GOT3 (cell line): ENCODE measurements at regions not wholly inside any gene's neighbourhood (a gene's known extent, or its start where the extent isn't known, plus 50 kb on each side); places are given as distances from the start of the nearest gene placed in this dataset.

Experiments
- DNase-seq: peaks from one replicate; lab custom pipeline; 2025; ENCODE audit warnings: mixed read lengths; lab: John Stamatoyannopoulos, UW

DNA sequence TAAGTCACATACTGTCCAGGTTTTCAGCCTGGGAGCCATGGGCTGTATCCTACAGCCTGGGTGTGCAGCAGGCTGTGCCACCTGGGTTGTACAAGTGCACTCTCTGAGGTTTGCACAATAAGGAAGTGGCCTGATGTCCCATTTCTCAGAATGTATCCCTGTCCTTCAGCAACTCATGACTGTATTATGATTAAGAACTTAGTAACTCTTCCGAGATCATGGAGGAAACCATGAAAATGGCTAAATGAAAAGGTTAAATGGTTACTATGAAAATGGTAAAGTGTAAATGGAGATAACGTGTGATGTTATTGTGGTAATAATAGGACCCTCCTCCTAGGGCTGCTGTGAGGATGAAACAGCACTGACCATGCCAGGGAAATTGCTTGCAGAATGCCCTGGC is 227.6 kb downstream of the ANKRD60 start:
- no peak for DNase-seq

DNA sequence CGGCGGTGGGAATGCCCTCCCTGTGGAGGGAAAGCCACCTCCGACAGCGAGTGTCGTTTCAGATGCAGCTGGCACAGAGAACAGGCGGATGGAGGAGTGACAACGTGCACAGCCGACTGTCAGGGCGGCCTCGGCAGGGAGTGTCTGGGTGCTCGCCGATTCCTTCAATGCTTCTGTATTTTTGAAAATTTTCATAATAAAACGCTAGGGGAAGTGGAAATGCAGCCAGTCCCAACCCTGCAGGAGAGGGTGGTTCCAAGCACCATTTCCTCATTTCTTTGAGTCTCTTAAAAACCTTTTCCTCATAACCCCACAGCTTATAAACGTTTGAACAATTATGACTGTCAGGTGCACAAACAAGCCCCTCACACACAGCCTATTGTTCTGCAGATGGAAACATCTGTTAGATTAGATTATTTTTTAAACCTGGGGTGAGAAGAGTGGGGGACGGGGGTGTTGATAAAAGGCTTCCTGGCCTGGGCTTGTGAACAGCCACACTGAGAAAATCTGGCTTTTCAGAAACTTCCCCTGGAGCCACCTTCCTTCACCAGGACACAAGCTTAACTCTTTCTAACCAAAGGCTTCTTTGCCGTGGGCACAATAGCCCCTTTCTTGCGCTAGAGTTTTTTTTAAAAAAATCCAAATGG is 228.9 kb downstream of the ANKRD60 start:
- DNase-seq, result no peak

DNA sequence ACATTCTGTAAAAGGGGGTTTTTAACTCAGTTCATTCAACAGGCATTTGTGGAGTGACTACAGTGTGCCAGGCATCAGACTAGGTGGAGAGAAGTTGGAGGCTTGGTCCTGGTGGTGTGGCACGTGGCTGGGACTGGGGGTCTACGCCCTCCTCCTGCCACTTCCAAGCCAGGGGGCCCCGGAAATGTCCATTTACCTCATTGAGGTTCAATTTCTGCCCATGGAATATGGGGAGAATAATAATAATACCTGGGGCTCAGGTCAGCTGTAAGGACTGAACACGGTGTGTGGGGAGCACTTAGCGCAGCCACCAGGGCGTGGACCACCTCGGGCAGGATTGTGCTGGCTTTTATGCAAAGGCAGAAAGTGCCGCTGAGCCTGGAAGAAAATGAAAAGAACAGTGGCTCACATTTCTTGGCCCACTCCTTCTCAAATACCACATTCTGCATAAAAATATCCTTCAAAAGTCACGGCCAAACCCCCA is 229.4 kb downstream of the ANKRD60 start:
- DNase-seq, result no peak

DNA sequence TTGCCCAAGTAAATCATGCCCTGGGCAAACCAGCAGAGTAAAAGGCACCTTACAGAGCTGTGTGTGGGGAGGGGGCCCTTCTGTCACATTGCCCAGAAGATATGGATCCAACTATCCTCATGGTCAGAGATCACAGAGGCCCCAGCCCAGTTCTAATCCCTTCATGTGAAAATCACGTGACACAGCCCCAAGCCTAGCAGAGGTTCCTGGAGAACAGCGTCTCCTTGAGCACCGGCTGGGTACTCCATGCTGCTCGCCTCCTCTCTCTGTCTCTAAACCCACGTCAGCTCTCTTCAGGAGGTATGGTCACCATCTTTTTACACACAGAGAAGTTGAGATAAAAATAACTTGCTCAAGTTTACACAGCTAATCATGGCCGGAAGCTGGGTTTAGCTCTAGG is 230.2 kb downstream of the ANKRD60 start:
- DNase-seq, result no peak

GRCh38 chr20:57996936-57997890 is 231.2 kb downstream of the ANKRD60 start:
- no peak for DNase-seq

- no peak for DNase-seq
These were observed 232.0 kb downstream of the ANKRD60 start for GRCh38 chr20:57996465-57996864.

GRCh38 chr20:57995381-57995977 is 233.0 kb downstream of the ANKRD60 start:
- no peak for DNase-seq

GRCh38 chr20:57993716-57994431 is 234.6 kb downstream of the ANKRD60 start:
- no peak for DNase-seq

- DNase-seq, result peak; percentile 90
These were observed 237.1 kb downstream of the ANKRD60 start for GRCh38 chr20:57991211-57991881.

GRCh38 chr20:57990396-57990987 is 238.0 kb downstream of the ANKRD60 start:
- DNase-seq, result no peak

- DNase-seq, result no peak
These were observed 239.6 kb downstream of the ANKRD60 start for GRCh38 chr20:57988828-57989227.

GRCh38 chr20:57988422-57988821 is 240.0 kb downstream of the ANKRD60 start:
- no peak for DNase-seq

- no peak for DNase-seq
These were observed 240.8 kb downstream of the ANKRD60 start for GRCh38 chr20:57987659-57988058.

DNA sequence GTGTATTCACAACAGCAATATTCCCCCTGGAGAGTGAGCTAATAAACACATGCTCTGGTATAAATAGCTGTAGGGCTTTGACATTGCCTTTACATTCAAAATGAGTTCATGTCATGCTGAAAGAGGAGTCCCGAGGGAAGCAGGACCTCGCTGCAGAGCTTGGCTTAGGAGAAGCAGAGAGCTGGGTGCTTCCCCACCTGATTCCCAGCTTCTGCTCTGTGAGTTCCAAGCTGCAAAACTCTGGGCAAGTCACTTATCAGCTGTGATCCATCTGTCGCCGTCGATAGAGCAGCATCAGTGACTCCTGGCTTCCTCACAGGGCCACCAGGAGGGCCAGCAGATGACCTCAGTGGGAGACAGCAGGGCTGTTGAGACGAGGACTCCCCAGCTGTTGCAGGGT is 241.8 kb downstream of the ANKRD60 start:
- DNase-seq, result no peak

- no peak for DNase-seq
These were observed 243.2 kb downstream of the ANKRD60 start for GRCh38 chr20:57985278-57985677.

DNA sequence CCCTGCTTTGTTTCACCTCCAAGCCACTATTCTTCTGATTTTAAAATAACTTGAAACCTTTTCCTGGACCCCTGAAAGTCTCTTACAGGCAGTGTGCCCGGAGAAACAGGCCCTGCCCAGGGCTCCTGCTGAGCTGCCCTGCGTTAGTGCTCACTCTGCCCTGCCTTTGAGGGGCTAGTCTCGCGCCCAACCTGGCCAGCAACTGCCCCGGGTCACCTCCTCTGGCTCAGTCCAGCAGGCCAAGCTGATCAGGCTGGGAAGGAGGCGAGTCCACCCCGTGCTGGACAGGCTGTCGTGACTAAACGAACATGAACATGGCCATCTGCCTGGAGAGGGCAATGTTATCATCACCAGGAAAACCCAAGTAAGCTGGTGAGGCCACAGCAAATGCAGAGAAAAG is 245.4 kb downstream of the ANKRD60 start:
- no peak for DNase-seq

DNA sequence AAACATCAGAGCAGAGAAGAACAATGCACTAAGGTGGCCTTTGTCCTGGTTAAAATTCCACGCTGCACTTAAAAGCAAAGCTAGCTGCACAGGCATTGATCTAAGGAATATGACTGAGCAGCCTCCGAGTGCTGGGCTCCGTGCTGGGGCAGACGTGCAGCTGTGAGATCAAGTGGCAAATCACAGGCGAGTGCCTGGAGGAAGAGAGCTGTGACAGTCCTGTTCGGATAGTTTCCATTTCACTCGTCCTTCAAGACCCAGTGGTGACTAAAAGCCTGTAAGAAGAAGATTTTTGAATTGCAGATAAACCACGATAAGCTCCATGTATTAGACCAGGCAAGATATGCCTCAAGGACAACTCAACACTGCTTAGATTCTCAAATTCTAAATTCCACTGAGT is 247.9 kb downstream of the ANKRD60 start:
- DNase-seq, result no peak

GRCh38 chr20:57977569-57977968 is 250.9 kb downstream of the ANKRD60 start:
- DNase-seq, result no peak

DNA sequence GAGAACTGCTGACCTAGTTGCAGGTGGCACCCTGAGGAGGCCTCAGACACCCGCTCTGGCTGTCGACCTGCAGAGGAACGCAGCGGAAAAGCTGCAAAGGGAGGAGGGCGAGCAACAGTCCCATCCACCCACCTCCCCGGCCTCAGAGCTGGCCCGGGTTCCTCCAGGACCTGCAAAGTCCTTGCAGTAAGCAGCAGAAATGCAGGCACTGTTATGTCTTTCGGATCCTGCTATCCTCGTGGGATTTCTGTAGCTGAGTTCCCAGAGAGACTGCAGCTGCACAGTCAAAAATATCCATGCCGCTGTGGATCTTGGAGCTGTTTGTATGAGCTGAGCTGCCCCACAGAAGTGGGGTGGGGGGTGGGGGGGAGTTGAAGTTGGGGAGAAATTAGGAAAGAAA is 251.3 kb downstream of the ANKRD60 start:
- DNase-seq, result no peak

DNA sequence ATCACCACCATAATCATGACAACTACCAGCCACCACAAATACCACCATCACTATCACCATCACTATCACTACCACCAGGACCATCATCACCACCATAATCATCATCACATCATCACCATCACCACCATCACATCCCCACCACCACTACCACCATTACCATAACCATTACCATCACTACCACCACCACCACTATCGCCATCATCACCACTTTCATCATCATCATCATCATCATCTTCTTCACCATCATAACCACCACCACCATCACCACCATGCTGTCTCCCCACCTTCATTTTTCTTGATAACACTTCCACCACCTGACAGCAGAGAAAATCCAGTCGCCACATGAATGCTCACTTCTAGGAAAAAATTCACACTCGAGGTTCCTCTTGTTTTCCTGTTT is 253.6 kb downstream of the ANKRD60 start:
- no peak for DNase-seq

- no peak for DNase-seq
These were observed 254.6 kb downstream of the ANKRD60 start for GRCh38 chr20:57973886-57974285.
